Astrocyte of the spinal cord (primary cell): ENCODE measurements at regions not wholly inside any gene's neighbourhood (a gene's known extent, or its start where the extent isn't known, plus 50 kb on each side); places are given as distances from the start of the nearest gene placed in this dataset.

Source experiments
- DNase-seq: peaks from one replicate; pipeline ENCODE4 v3.0.0; 2011; ENCODE audit warnings: low read depth, low spot score
- H3K4me3 ChIP-seq: 2 replicates; pipeline ENCODE4 v1.5.1; 2011; ENCODE audit warnings: low read depth, mild to moderate bottlenecking, low read length, moderate library complexity
- in situ Hi-C: cut with HindIII; loops from 2 replicates; pipeline ENCODE4 v1.10.0; 2017; ENCODE audit warnings: low sequenced_read_pairs
- TF ChIP-seq, protein P1 (sequence below): IDR thresholded peaks from 2 replicates; pipeline ENCODE4 v1.5.1; 2012; ENCODE audit warnings: low read depth, mild to moderate bottlenecking, low read length, inconsistent platforms

- DNase-seq: peak; percentile 76
- TF ChIP-seq, protein P1, sequence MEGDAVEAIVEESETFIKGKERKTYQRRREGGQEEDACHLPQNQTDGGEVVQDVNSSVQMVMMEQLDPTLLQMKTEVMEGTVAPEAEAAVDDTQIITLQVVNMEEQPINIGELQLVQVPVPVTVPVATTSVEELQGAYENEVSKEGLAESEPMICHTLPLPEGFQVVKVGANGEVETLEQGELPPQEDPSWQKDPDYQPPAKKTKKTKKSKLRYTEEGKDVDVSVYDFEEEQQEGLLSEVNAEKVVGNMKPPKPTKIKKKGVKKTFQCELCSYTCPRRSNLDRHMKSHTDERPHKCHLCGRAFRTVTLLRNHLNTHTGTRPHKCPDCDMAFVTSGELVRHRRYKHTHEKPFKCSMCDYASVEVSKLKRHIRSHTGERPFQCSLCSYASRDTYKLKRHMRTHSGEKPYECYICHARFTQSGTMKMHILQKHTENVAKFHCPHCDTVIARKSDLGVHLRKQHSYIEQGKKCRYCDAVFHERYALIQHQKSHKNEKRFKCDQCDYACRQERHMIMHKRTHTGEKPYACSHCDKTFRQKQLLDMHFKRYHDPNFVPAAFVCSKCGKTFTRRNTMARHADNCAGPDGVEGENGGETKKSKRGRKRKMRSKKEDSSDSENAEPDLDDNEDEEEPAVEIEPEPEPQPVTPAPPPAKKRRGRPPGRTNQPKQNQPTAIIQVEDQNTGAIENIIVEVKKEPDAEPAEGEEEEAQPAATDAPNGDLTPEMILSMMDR: no peak
- in situ Hi-C loops: no loop called here
- H3K4me3 ChIP-seq: no peak overlapping the region
Measured at GRCh38 chr1:78340006-78340405, 150.8 kb upstream of the PTGFR start.

DNA sequence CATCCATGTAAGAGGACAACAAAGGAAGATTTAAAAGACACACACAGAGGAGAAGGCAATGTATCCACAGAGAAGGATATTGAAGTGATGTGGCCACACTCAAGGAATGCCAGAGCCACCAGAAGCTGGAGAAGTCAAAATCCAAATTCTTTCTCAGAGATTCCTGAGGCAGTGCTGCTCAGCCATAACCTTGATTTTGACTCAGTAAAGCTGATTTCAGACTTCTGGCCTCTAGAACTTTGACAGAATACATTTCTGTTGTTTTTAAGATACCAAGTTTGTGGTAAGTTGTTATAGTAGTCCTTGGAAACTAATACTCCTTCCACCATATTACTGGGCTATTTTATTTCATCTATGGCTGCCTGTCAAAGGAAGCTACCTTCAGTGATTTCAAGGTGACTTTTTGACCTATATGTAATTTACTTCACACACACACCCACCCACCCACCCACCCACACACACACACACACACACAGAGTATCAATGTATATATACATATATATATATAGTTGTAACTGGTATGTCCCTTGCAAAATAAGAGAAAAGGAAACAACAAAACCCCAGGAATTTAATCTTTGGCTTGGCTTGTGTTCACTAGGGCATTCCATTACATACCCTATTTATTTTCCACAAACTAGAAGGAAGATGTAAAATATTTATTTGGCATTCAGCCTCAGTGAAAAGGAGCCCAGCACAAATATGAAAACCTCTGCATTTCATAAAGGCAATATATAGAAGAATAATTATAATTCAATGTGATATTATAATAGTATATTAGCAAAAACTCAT, 142.1 kb upstream of the PTGFR start:
- H3K4me3 ChIP-seq: no peak overlapping the region
- peak; percentile 37 for DNase-seq
- TF ChIP-seq, protein P1: no peak
- in situ Hi-C loops: no loop called here

DNA sequence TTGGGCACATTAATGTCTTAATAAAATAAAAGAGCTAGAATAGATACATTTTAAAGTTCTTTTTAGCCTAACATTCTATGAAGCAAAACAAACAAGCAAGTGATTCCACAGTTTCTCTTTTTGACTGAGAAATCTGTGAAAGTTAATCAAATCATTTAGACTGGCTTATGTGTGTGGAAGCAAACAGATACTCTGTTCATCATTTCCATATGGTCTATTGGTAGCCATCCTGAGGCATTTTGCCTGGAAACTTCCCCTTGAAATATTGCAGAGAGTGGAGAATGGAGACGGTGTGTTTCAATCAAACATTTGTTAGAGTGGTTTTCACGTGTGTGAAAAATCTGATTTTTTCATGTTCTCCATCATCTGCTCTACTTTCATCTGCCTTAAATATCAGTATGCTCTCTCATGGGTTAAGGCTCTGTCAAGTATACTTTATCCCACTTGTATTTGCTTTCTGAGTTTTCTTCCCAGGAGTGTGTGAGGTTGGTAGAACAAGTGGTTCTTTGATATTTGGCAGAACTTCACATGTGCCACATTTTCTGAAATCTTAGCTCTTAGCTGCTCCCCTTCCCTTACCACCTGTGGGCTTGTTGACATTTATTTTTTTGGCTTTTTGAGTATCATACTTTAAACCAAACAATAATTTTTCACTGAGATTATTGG, 139.1 kb upstream of the PTGFR start:
- in situ Hi-C loops: no loop called here
- no peak overlapping the region for H3K4me3 ChIP-seq
- TF ChIP-seq, protein P1: no peak
- DNase-seq: no peak

DNA sequence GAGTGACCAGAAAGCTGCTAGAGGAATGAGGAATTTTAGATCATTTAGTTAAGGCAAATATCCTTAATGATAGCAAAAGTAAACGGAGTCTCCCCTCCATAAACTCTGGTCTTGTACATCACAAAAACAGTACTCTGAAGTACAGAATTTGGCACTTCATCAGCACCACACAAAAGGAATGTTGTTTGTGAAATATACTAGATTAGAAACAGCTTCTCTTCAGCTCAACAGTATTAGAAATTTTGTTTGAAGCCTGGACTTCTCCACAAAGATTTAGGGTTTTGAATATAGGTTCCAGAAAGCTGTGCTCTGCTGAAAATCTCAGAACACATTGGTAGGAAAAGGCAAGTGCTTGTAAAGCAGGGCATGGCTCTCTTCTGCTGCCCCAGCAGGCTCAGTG, 135.1 kb upstream of the PTGFR start:
- H3K4me3 ChIP-seq: no peak overlapping the region
- TF ChIP-seq, protein P1: no peak
- in situ Hi-C loops: no loop called here
- peak; percentile 17 for DNase-seq

DNA sequence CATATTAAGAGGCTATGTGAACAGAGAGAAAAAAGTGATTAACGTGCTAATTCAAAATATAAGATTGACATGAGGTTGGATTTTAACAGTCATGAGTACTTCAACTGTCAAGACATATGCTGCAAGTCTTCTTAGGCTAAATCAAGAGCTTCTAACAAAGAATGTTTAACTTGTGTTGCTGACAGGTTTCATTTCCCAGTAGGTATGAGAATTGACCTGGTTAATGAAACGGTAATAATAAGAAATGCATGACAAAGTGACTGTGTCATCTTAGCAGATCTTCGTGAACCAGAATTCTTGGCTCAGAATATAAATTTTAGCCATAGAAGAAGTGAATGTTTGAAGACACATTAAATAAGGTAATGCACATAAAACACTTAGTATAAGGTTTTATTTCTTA, 132.6 kb upstream of the PTGFR start:
- in situ Hi-C loops: no loop called here
- no peak for DNase-seq
- no peak overlapping the region for H3K4me3 ChIP-seq
- TF ChIP-seq, protein P1: no peak

DNA sequence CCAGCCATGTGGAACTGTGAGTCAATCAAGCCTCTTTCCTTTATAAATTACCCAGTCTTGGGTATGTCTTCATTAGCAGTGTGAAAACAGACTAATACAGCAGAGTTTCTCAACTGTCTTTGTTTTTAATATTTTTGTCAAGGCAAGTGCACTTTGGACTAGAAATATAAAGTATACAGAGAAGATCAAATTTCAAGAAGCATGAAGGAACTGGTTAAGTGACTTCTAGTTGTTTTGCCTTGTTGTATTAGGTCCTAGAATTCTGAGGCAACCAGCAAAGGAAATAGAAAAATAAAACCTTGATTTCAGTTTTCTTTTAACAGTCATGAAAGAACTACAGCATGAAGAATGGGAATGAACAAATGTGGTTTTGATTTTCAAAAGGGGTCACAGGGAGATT, 131.1 kb upstream of the PTGFR start:
- no peak for DNase-seq
- in situ Hi-C loops: no loop called here
- no peak overlapping the region for H3K4me3 ChIP-seq
- TF ChIP-seq, protein P1: no peak
